Cardiac muscle cell (in vitro differentiated cells and primary cell): ENCODE measurements at regions not wholly inside any gene's neighbourhood (a gene's known extent, or its start where the extent isn't known, plus 50 kb on each side); places are given as distances from the start of the nearest gene placed in this dataset.

ENCODE experiments used
- DNase-seq, 2 donors: peaks; one replicate each; pipeline versions ENCODE4 v3.0.0 to v3.0.0-alpha.2; 2010 to 2017; ENCODE audit warnings: low read depth in 1 of 2, low spot score in 1 of 2
- H3K27ac ChIP-seq: fragments of 200-600 bp; sonication (generic); 2 replicates; pipeline ENCODE4 v1.5.1; 2016
- H3K27me3 ChIP-seq: fragments of 200-600 bp; sonication (generic); 2 replicates; pipeline ENCODE4 v1.6.0; 2016; ENCODE audit warnings: control low read depth
- H3K36me3 ChIP-seq: fragments of 200-600 bp; sonication (generic); 2 replicates; pipeline ENCODE4 v1.5.1; 2016; ENCODE audit warnings: control low read depth
- H3K4me1 ChIP-seq: fragments of 200-600 bp; sonication (generic); 2 replicates; pipeline ENCODE4 v1.8.1; 2017; ENCODE audit warnings: low read depth, mild to moderate bottlenecking, mixed run types
- H3K4me3 ChIP-seq: fragments of 200-600 bp; sonication (generic); 2 replicates; pipeline ENCODE4 v1.5.1; 2016; ENCODE audit warnings: mild to moderate bottlenecking
- H3K9me3 ChIP-seq: fragments of 200-600 bp; sonication (generic); 2 replicates; pipeline ENCODE4 v1.5.1; 2017; ENCODE audit warnings: low read depth, mild to moderate bottlenecking, control low read depth
- CTCF ChIP-seq: IDR thresholded peaks from 2 replicates; pipeline ENCODE4 v1.5.1; 2012; ENCODE audit warnings: low read depth, mild to moderate bottlenecking, low read length

GRCh38 chr15:70465812-70466211 lies 297.5 kb downstream of the UACA start:
- no peaks in the 10 kb centered on the region for H3K4me1 ChIP-seq
- no peak for TF ChIP-seq CTCF
- H3K27me3 ChIP-seq = peaks cover 14% of the 10 kb centered on the region
- no peaks in the 10 kb centered on the region for H3K36me3 ChIP-seq
- H3K9me3 ChIP-seq = no peaks in the 10 kb centered on the region
- no peak overlapping the region for H3K4me3 ChIP-seq
- no peak overlapping the region for H3K27ac ChIP-seq
- DNase-seq = no peak

GRCh38 chr15:70463453-70463834 lies 299.9 kb downstream of the UACA start:
- no peak for DNase-seq
- TF ChIP-seq CTCF = no peak
- H3K27ac ChIP-seq = no peak overlapping the region
- no peaks in the 10 kb centered on the region for H3K9me3 ChIP-seq
- H3K36me3 ChIP-seq = no peaks in the 10 kb centered on the region
- peaks cover 5% of the 10 kb centered on the region for H3K27me3 ChIP-seq
- no peaks in the 10 kb centered on the region for H3K4me1 ChIP-seq
- no peak overlapping the region for H3K4me3 ChIP-seq

- no peak for TF ChIP-seq CTCF
- H3K27ac ChIP-seq = no peak overlapping the region
- no peak for DNase-seq
- H3K27me3 ChIP-seq = no peaks in the 10 kb centered on the region
- H3K4me1 ChIP-seq = no peaks in the 10 kb centered on the region
- no peak overlapping the region for H3K4me3 ChIP-seq
- no peaks in the 10 kb centered on the region for H3K36me3 ChIP-seq
- H3K9me3 ChIP-seq = no peaks in the 10 kb centered on the region
Measured at GRCh38 chr15:70461992-70462391, 301.4 kb downstream of the UACA start.

GRCh38 chr15:70461017-70461416 lies 302.3 kb downstream of the UACA start:
- Histone ChIP-seq H3K4me1 (no peaks in the 10 kb centered on the region), H3K36me3 (no peaks in the 10 kb centered on the region), H3K9me3 (no peaks in the 10 kb centered on the region), H3K27me3 (no peaks in the 10 kb centered on the region), H3K4me3 (no peak overlapping the region), H3K27ac (no peak overlapping the region)
- TF ChIP-seq CTCF = no peak
- no peak for DNase-seq

GRCh38 chr15:70459312-70459711 lies 304.0 kb downstream of the UACA start:
- Histone ChIP-seq H3K4me1 (no peaks in the 10 kb centered on the region), H3K36me3 (no peaks in the 10 kb centered on the region), H3K4me3 (no peak overlapping the region), H3K9me3 (no peaks in the 10 kb centered on the region), H3K27ac (no peak overlapping the region), H3K27me3 (no peaks in the 10 kb centered on the region)
- no peak for TF ChIP-seq CTCF
- no peak for DNase-seq

GRCh38 chr15:70453766-70454165 lies 309.6 kb downstream of the UACA start:
- DNase-seq = no peak

More at GRCh38 chr15:70453766-70454165, 309.6 kb downstream of the UACA start:
- Histone ChIP-seq H3K27ac (no peak overlapping the region), H3K9me3 (no peaks in the 10 kb centered on the region), H3K36me3 (no peaks in the 10 kb centered on the region), H3K4me3 (no peak overlapping the region), H3K4me1 (peaks cover 7% of the 10 kb centered on the region), H3K27me3 (no peaks in the 10 kb centered on the region)
- TF ChIP-seq CTCF = no peak
